HepG2 (cell line): ENCODE measurements at regions not wholly inside any gene's neighbourhood (a gene's known extent, or its start where the extent isn't known, plus 50 kb on each side); places are given as distances from the start of the nearest gene placed in this dataset.

Source experiments
- ATF2 ChIP-seq: sonication (generic); formaldehyde crosslinking; IDR thresholded peaks from 2 replicates; pipeline ENCODE4 v1.4.0; 2020; ENCODE audit warnings: missing genetic modification reagents
- BRCA1 ChIP-seq: sonication (generic); formaldehyde crosslinking; IDR thresholded peaks from 2 replicates; pipeline ENCODE4 v1.4.0; 2020; ENCODE audit warnings: missing genetic modification reagents
- IKZF1 ChIP-seq: fragments of 450-650 bp; IDR thresholded peaks from 2 replicates; pipeline ENCODE4 v1.7.1; 2016
- KAT7 ChIP-seq: IDR thresholded peaks from 2 replicates; pipeline ENCODE4 v1.6.1; 2018; ENCODE audit warnings: borderline replicate concordance, missing compliant biosample characterization
- KDM4B ChIP-seq: sonication (generic); formaldehyde crosslinking; IDR thresholded peaks from 2 replicates; pipeline ENCODE4 v1.4.0; 2020; ENCODE audit warnings: missing genetic modification reagents
- NFIC ChIP-seq: IDR thresholded peaks from 2 replicates; pipeline ENCODE4 v1.6.1; 2012; ENCODE audit warnings: mild to moderate bottlenecking, low read length, inconsistent platforms
- POLR2A ChIP-seq, 2 experiments: IDR thresholded peaks; 2 replicates each; pipeline ENCODE4 v1.6.1; 2011; ENCODE audit warnings: low read depth in 2 of 2, low read length in 2 of 2, mild to moderate bottlenecking in 1 of 2, moderate library complexity in 1 of 2; ENCODE audit not compliant: insufficient read depth in 1 of 2
- PTBP1 ChIP-seq: fragments of 200-400 bp; formaldehyde crosslinking; IDR thresholded peaks from 2 replicates; pipeline ENCODE4 v1.6.1; 2018; ENCODE audit warnings: low read length, low read depth; ENCODE audit not compliant: poor library complexity, severe bottlenecking
- SP4 ChIP-seq: sonication (generic); formaldehyde crosslinking; IDR thresholded peaks from 2 replicates; pipeline ENCODE4 v1.8.1; 2023; ENCODE audit warnings: mild to moderate bottlenecking, missing genetic modification reagents
- ZBTB21 ChIP-seq: sonication (generic); formaldehyde crosslinking; IDR thresholded peaks from 2 replicates; pipeline ENCODE4 v1.4.0; 2020; ENCODE audit warnings: missing genetic modification reagents
- ZZZ3 ChIP-seq: sonication (generic); formaldehyde crosslinking; IDR thresholded peaks from 2 replicates; pipeline ENCODE4 v1.4.0; 2020; ENCODE audit warnings: missing genetic modification reagents, mild to moderate bottlenecking, borderline replicate concordance
- TF ChIP-seq, protein P1 (sequence below): sonication (generic); formaldehyde crosslinking; IDR thresholded peaks from 2 replicates; pipeline ENCODE4 v1.5.0; 2020; ENCODE audit warnings: mild to moderate bottlenecking, missing genetic modification reagents, moderate library complexity
- TF ChIP-seq, protein P2 (sequence below): IDR thresholded peaks from 2 replicates; pipeline ENCODE4 v1.6.1; 2012; ENCODE audit warnings: inconsistent platforms
- TF ChIP-seq, protein P3 (sequence below): sonication (generic); formaldehyde crosslinking; IDR thresholded peaks from 2 replicates; pipeline ENCODE4 v1.5.1; 2020; ENCODE audit warnings: mild to moderate bottlenecking, missing genetic modification reagents, moderate library complexity

- no peak for TF ChIP-seq ATF2 (CRISPR knock-in tag)
- TF ChIP-seq NFIC, result no peak
- TF ChIP-seq, protein P1, sequence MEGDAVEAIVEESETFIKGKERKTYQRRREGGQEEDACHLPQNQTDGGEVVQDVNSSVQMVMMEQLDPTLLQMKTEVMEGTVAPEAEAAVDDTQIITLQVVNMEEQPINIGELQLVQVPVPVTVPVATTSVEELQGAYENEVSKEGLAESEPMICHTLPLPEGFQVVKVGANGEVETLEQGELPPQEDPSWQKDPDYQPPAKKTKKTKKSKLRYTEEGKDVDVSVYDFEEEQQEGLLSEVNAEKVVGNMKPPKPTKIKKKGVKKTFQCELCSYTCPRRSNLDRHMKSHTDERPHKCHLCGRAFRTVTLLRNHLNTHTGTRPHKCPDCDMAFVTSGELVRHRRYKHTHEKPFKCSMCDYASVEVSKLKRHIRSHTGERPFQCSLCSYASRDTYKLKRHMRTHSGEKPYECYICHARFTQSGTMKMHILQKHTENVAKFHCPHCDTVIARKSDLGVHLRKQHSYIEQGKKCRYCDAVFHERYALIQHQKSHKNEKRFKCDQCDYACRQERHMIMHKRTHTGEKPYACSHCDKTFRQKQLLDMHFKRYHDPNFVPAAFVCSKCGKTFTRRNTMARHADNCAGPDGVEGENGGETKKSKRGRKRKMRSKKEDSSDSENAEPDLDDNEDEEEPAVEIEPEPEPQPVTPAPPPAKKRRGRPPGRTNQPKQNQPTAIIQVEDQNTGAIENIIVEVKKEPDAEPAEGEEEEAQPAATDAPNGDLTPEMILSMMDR, result no peak
- TF ChIP-seq ZZZ3, result no peak
- TF ChIP-seq, protein P2, sequence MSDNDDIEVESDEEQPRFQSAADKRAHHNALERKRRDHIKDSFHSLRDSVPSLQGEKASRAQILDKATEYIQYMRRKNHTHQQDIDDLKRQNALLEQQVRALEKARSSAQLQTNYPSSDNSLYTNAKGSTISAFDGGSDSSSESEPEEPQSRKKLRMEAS, result no peak
- no peak for TF ChIP-seq SP4 (CRISPR knock-in tag)
- no peak for TF ChIP-seq IKZF1
- no peak for TF ChIP-seq ZBTB21
- TF ChIP-seq KAT7 (CRISPR knock-in tag), result no peak
- TF ChIP-seq, protein P3, sequence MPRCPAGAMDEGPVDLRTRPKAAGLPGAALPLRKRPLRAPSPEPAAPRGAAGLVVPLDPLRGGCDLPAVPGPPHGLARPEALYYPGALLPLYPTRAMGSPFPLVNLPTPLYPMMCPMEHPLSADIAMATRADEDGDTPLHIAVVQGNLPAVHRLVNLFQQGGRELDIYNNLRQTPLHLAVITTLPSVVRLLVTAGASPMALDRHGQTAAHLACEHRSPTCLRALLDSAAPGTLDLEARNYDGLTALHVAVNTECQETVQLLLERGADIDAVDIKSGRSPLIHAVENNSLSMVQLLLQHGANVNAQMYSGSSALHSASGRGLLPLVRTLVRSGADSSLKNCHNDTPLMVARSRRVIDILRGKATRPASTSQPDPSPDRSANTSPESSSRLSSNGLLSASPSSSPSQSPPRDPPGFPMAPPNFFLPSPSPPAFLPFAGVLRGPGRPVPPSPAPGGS, result no peak
- no peak for TF ChIP-seq BRCA1 (CRISPR knock-in tag)
- no peak for TF ChIP-seq PTBP1
- no peak for TF ChIP-seq KDM4B
- TF ChIP-seq POLR2A (IDR thresholded peaks at IDR 0.05; ENCODE audit: insufficient read depth in 1 of 2, low read depth in 2 of 2, low read length in 2 of 2), result no peak
Measured at GRCh38 chr10:113381981-113382509, 170.8 kb upstream of the HABP2 start.
